Natural killer cell (primary cell): ENCODE measurements at regions not wholly inside any gene's neighbourhood (a gene's known extent, or its start where the extent isn't known, plus 50 kb on each side); places are given as distances from the start of the nearest gene placed in this dataset.

Experiments
- ATAC-seq, 3 donors: fragments of 150-1000 bp in 2 of 3; fragments of 200-7000 bp in 1 of 3; cut with Tn5 transposase; 1 replicate in 1 of 3; 2 replicates in 2 of 3; pipeline ENCODE4 v1.10.0; 2021; ENCODE audit warnings: mild to moderate bottlenecking in 2 of 3, moderate library complexity in 2 of 3
- DNase-seq, 2 donors: peaks; one replicate each; pipeline versions ENCODE4 v3.0.0 to v3.0.0-alpha.2; 2013 to 2021; ENCODE audit warnings: mixed read lengths in 1 of 2
- H3K27ac ChIP-seq: one replicate; pipeline ENCODE4 v1.5.1; 2013; ENCODE audit warnings: mild to moderate bottlenecking, low read length
- H3K27me3 ChIP-seq: one replicate; pipeline ENCODE4 v1.6.1; 2013; ENCODE audit warnings: low read length; ENCODE audit not compliant: control insufficient read depth, insufficient read depth
- H3K36me3 ChIP-seq: one replicate; pipeline ENCODE4 v1.6.1; 2013; ENCODE audit warnings: low read length; ENCODE audit not compliant: control insufficient read depth, insufficient read depth
- H3K4me1 ChIP-seq: one replicate; pipeline ENCODE4 v1.6.1; 2013; ENCODE audit warnings: low read length; ENCODE audit not compliant: control insufficient read depth, insufficient read depth
- H3K4me3 ChIP-seq: one replicate; pipeline ENCODE4 v1.5.1; 2013; ENCODE audit warnings: low read length
- H3K9me3 ChIP-seq: one replicate; pipeline ENCODE4 v1.6.1; 2013; ENCODE audit warnings: low read length; ENCODE audit not compliant: control insufficient read depth, insufficient read depth
- H3K27ac Mint-ChIP-seq, 2 donors: one replicate each; pipeline ENCODE4 v1.8.0; 2022; ENCODE audit warnings: mild to moderate bottlenecking in 2 of 2, mixed read lengths in 2 of 2, moderate library complexity in 1 of 2
- H3K27me3 Mint-ChIP-seq, 2 donors: one replicate each; pipeline ENCODE4 v1.8.0; 2022; ENCODE audit warnings: low read depth in 2 of 2, mixed read lengths in 2 of 2
- H3K36me3 Mint-ChIP-seq: one replicate; pipeline ENCODE4 v1.8.0; 2022; ENCODE audit warnings: mixed read lengths
- H3K4me1 Mint-ChIP-seq, 2 donors: one replicate each; pipeline ENCODE4 v1.8.0; 2022; ENCODE audit warnings: mixed read lengths in 2 of 2
- H3K4me3 Mint-ChIP-seq: one replicate; pipeline ENCODE4 v1.8.0; 2022; ENCODE audit warnings: mild to moderate bottlenecking, moderate library complexity, mixed read lengths
- H3K9me3 Mint-ChIP-seq, 2 donors: one replicate each; pipeline ENCODE4 v1.8.0; 2022; ENCODE audit warnings: mixed read lengths in 2 of 2
- WGBS: methylation state at CpG from one replicate; pipeline ENCODE4 v1.1.7; 2013; ENCODE audit warnings: missing lambda C conversion rate; ENCODE audit not compliant: insufficient coverage; 5-methylcytosine and 5-hydroxymethylcytosine counted together
- intact Hi-C: fragments of 100-400 bp; cut with micrococcal nuclease; formaldehyde crosslinking; loops from one replicate; pipeline ENCODE4 v1.14.2; 2022
- TF ChIP-seq, protein P1 (sequence below): fragments of 200-600 bp; IDR thresholded peaks from one replicate; pipeline ENCODE4 v1.8.0; 2022; ENCODE audit warnings: antibody characterized with exemption

GRCh38 chr20:60817891-60818290 lies 434.2 kb upstream of the CDH4 start:
- H3K27me3 Mint-ChIP-seq, result peaks cover 6 to 21% of the 10 kb centered on the region in 2 donors

GRCh38 chr20:60819511-60819910 lies 432.6 kb upstream of the CDH4 start:
- ATAC-seq (no peak), DNase-seq (no peak)
- no peaks in the 10 kb centered on the region for H3K36me3 ChIP-seq
- H3K27ac ChIP-seq, result no peak overlapping the region
- Mint-ChIP-seq H3K36me3 (no peaks in the 10 kb centered on the region), H3K9me3 (no peaks in the 10 kb centered on the region), H3K27me3 (peaks cover 10 to 21% of the 10 kb centered on the region in 2 donors), H3K27ac (no peak overlapping the region), H3K4me3 (no peak overlapping the region), H3K4me1 (no peaks in the 10 kb centered on the region)
- H3K4me3 ChIP-seq, result no peak overlapping the region
- no peaks in the 10 kb centered on the region for H3K4me1 ChIP-seq
- intact Hi-C loops, result no loop called here
- WGBS, result 53% methylated on average over 4 of the region's 5 CpGs
- H3K27me3 ChIP-seq, result no peaks in the 10 kb centered on the region
- TF ChIP-seq, protein P1, sequence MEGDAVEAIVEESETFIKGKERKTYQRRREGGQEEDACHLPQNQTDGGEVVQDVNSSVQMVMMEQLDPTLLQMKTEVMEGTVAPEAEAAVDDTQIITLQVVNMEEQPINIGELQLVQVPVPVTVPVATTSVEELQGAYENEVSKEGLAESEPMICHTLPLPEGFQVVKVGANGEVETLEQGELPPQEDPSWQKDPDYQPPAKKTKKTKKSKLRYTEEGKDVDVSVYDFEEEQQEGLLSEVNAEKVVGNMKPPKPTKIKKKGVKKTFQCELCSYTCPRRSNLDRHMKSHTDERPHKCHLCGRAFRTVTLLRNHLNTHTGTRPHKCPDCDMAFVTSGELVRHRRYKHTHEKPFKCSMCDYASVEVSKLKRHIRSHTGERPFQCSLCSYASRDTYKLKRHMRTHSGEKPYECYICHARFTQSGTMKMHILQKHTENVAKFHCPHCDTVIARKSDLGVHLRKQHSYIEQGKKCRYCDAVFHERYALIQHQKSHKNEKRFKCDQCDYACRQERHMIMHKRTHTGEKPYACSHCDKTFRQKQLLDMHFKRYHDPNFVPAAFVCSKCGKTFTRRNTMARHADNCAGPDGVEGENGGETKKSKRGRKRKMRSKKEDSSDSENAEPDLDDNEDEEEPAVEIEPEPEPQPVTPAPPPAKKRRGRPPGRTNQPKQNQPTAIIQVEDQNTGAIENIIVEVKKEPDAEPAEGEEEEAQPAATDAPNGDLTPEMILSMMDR, result no peak
- no peaks in the 10 kb centered on the region for H3K9me3 ChIP-seq

More at GRCh38 chr20:60817891-60818290, 434.2 kb upstream of the CDH4 start:
- Histone ChIP-seq H3K36me3 (no peaks in the 10 kb centered on the region), H3K27ac (no peak overlapping the region), H3K9me3 (no peaks in the 10 kb centered on the region), H3K4me3 (no peak overlapping the region), H3K4me1 (no peaks in the 10 kb centered on the region), H3K27me3 (no peaks in the 10 kb centered on the region)
- H3K36me3 Mint-ChIP-seq, result no peaks in the 10 kb centered on the region
- intact Hi-C loops, result no loop called here
- TF ChIP-seq, protein P1, result no peak
- WGBS, result 90% methylated on average over 4 of the region's 4 CpGs
- H3K9me3 Mint-ChIP-seq, result no peaks in the 10 kb centered on the region
- no peak for DNase-seq
- no peak overlapping the region for H3K27ac Mint-ChIP-seq
- ATAC-seq, result no peak
- H3K4me3 Mint-ChIP-seq, result no peak overlapping the region
- no peaks in the 10 kb centered on the region for H3K4me1 Mint-ChIP-seq

DNA sequence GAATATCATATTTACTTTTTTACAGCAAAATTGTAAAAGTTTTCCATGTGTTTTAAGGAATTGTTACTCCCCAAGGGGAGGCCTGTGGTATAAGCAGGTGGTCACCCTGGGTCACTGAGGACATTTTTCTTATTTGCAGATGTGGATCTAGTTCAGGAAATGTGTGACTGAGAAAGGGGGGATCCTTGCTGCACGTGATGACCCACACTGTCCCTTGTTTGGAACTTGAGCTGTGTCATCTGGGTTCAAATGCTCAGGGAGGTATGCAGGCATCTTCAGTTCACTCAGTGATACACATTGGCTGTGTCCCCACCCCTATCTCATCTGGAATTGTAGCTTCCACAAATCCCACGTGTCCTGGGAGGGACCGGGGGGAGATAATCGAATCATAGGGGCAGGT lies 431.9 kb upstream of the CDH4 start:
- no peak overlapping the region for H3K4me3 ChIP-seq
- Mint-ChIP-seq H3K4me3 (no peak overlapping the region), H3K36me3 (no peaks in the 10 kb centered on the region), H3K27me3 (peaks cover 10 to 21% of the 10 kb centered on the region in 2 donors), H3K27ac (no peak overlapping the region), H3K9me3 (no peaks in the 10 kb centered on the region), H3K4me1 (no peaks in the 10 kb centered on the region)
- TF ChIP-seq, protein P1, result no peak
- DNase-seq, result no peak
- WGBS, result 80% methylated on average over 4 of the region's 4 CpGs
- H3K27ac ChIP-seq, result no peak overlapping the region
- no peaks in the 10 kb centered on the region for H3K4me1 ChIP-seq
- ATAC-seq, result no peak
- no peaks in the 10 kb centered on the region for H3K27me3 ChIP-seq
- H3K9me3 ChIP-seq, result no peaks in the 10 kb centered on the region
- no peaks in the 10 kb centered on the region for H3K36me3 ChIP-seq
- intact Hi-C loops, result no loop called here

DNA sequence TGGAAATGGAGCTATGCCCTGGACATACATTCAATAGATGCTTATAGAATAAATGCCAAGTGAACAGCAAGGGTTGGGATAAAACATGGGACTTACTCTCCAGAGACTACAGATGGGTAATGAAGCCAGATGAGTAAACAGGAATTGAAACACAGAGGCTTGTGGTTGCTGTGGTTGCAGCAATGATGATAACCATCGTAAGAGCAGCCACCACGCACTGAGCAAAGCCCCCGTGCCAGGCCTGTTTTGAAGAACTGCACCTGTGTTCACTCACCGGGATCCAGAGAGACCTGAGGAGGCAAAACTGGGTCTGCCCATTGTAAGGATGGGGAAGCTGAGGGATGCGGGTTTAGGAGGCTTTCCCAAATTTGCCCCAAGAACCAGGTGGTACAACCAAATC lies 431.1 kb upstream of the CDH4 start:
- H3K4me1 Mint-ChIP-seq, result no peaks in the 10 kb centered on the region
- H3K27ac Mint-ChIP-seq, result no peak overlapping the region
- H3K36me3 ChIP-seq, result no peaks in the 10 kb centered on the region
- no peaks in the 10 kb centered on the region for H3K4me1 ChIP-seq
- 15% methylated on average over 5 of the region's 5 CpGs for WGBS
- no peaks in the 10 kb centered on the region for H3K9me3 ChIP-seq
- no peaks in the 10 kb centered on the region for H3K36me3 Mint-ChIP-seq
- intact Hi-C loops, result no loop called here
- no peak overlapping the region for H3K4me3 Mint-ChIP-seq
- no peaks in the 10 kb centered on the region for H3K27me3 ChIP-seq
- no peaks in the 10 kb centered on the region for H3K9me3 Mint-ChIP-seq
- H3K27ac ChIP-seq, result no peak overlapping the region
- ATAC-seq (no peak), DNase-seq (peak in 1 of 2 donors; percentile 19)
- peaks cover 10 to 21% of the 10 kb centered on the region in 2 donors for H3K27me3 Mint-ChIP-seq
- H3K4me3 ChIP-seq, result no peak overlapping the region
- TF ChIP-seq, protein P1, result no peak
